WI38 (cell line): ENCODE measurements at regions not wholly inside any gene's neighbourhood (a gene's known extent, or its start where the extent isn't known, plus 50 kb on each side); places are given as distances from the start of the nearest gene placed in this dataset.

Experiments used
- H3K4me3 ChIP-seq: 2 replicates; pipeline ENCODE4 v1.5.1; 2011; ENCODE audit warnings: low read depth, mild to moderate bottlenecking, control low read depth, low read length
- TF ChIP-seq, protein P1 (sequence below): IDR thresholded peaks from 2 replicates; pipeline ENCODE4 v1.5.1; 2012; ENCODE audit warnings: low read depth, mild to moderate bottlenecking, control low read depth, low read length

DNA sequence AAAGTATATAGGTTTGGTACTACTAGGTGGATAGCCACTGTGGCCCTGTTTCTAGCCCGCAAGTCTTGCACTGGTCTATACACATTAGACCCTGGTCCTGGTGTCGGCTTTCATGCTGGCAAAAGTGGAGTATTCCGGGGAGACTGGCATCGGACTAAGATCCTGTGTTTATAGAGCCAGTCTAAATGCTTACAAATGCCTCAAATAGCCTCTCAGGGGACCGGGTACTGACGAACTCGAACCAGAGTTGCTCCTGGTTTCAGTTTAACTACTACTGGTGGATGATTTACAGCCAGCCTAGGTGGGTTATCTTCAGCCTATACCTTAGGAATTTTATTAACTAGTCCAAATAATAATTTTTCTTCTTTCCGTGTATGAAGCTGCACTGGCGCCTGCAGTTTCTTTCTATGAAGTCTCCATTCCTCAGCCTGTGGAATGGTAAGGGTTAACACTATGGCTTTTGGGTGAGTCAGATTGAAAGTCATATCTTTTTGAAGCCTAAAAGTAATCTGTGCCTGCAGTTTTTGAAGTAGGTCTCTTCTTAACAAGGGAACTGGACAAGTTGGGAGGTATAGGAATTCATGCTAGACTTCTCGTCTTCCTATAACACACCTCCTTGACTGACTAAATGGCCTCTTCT, 51.3 kb downstream of the OR10H4 start:
- TF ChIP-seq, protein P1, sequence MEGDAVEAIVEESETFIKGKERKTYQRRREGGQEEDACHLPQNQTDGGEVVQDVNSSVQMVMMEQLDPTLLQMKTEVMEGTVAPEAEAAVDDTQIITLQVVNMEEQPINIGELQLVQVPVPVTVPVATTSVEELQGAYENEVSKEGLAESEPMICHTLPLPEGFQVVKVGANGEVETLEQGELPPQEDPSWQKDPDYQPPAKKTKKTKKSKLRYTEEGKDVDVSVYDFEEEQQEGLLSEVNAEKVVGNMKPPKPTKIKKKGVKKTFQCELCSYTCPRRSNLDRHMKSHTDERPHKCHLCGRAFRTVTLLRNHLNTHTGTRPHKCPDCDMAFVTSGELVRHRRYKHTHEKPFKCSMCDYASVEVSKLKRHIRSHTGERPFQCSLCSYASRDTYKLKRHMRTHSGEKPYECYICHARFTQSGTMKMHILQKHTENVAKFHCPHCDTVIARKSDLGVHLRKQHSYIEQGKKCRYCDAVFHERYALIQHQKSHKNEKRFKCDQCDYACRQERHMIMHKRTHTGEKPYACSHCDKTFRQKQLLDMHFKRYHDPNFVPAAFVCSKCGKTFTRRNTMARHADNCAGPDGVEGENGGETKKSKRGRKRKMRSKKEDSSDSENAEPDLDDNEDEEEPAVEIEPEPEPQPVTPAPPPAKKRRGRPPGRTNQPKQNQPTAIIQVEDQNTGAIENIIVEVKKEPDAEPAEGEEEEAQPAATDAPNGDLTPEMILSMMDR: no peak
- no peak overlapping the region for H3K4me3 ChIP-seq

DNA sequence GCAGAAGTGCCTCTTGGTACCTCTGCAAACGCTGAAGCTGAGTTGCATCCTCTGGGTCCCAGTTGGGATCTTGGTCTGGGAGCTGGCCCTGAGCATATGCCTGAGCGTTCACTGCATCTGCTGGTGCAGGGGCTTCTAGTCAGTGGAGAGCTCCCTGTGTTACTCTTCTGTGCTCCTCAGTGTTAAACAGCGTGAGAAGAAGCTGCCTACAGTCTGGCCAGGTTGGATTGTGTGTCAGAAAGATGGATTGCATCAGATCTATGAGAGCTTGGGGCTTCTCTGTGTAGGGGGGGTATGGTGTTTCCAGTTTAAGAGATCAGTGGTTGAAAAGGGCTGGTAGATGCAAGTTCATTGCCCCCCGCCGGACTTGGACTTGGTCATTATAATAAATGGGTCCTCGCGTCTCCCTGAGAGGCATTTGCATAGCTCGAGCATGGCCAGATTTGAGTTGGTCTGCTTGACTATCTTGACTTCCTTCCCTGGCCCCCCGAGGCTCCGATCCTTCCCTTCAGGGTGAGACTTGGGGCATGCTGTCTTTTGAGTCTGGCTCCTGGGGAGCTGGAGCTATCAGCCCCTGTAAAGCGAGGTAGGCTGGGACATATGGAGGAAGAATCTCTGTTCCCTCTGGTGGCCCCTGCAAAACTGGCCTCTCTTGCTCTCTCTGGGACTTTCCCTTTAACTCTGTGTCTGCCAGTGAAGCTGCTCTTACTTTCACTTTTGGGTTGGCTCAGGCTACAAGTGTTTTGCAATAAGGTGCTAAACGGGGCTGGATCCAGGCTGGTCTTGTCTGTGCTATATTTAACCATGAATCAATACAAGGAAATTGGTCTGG, 52.9 kb downstream of the OR10H4 start:
- TF ChIP-seq, protein P1: no peak
- peak overlapping the region; percentile 56 for H3K4me3 ChIP-seq

DNA sequence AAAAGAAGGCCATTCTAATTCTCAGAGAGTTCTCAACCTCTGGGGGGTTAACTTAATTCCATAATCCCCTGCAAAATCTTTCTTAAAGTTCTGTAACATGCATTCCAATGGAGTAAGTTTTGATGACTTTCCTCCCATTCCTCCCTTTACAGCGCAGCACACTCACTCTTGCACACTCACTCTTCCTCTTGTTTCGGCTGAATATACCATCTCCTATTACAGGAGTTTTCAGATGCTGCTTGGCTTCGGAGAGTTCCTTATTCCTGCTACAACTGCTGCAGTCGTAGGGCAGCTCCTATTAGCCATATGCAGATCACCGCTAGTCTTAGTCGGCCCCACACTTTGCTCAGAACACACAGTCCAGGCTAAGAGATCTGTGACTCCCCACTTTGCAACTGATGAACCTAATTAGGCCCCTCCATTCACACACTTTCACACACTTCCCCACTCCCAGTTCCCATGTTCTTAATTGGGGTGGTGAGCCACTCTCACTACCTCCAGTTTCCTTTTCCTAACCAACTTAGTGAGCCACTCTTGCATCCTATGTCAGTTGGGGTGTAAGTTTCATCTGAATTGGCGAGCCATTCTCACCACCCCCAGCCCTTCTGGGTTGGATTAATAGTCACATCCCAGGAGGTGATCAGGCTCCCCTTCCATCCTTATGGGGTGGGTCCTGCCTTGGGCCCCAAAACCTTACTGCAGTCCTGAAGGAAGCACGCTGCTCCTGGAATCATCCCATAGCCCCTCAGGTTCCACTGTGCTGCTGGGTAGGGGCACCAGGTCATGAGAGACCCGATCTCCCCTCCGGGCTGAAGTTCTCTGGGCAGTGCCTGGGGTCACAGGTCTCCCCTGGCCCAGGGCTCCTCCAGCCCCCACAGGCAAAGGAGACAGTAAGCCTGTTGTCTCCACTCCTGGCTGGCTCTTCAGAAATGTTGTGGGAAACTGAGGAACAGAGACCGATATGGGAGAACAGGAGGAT, 53.9 kb downstream of the OR10H4 start:
- peak overlapping the region; percentile 56 for H3K4me3 ChIP-seq
- TF ChIP-seq, protein P1: no peak

DNA sequence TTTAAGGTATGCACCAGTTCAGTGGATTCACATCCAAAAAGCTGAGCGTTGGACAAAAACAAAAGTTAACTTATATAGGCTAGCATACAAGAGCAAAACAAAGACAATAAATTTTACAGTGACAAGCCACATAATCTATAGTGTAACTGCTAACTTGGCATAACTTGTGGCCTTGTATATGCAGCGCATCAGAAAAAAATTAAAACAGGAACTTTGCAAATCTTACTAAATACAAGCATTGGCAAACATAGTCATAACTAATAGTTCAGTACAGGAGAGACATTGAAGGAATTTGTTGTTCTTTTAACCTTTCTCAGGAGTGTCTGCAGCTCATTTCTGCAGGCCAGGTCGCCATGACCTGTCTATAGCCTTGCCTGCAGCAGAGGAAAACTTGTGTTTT, 54.6 kb downstream of the OR10H4 start:
- H3K4me3 ChIP-seq: no peak overlapping the region
- TF ChIP-seq, protein P1: no peak

DNA sequence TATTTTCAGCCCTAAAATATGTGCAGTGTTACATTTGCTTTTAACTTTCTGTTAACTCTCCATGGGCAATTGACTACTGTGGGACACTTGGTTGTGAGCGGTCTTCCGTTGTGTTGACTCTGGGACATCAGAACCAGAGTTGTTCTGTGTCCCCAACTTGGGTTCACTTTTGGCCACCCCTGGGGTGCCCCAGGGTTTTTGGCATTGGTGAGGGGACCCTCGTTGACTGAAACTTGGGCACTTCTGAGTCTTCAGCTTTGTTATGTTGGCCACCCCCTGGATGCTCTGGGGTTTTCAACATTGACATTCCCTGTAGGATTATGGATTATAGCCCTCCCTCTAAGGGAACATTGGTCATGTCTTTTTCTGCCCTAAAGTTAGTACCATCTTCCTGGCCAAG, 57.1 kb downstream of the OR10H4 start:
- no peak overlapping the region for H3K4me3 ChIP-seq
- TF ChIP-seq, protein P1: no peak

DNA sequence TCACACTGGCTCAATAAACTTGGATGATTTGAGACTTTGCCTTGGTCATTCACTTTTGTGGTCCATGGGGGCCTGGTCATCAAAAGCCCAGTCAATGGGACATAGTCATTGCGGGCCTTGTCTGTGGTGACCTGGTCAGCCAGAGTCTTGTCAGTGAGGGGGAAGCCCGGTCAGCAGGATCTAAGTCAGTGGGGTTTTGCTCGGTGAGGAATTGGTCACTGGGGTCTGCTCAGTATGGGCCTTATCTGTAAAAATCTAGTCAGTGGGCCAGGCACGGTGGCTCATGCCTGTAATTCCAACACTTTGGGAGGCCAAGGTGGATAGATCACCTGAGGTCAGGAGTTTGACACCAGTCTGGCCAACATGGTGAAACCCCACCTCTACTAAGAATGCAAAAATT, 63.7 kb upstream of the TPM4 start:
- H3K4me3 ChIP-seq: no peak overlapping the region
- TF ChIP-seq, protein P1: no peak
